GM23248 (cell line): ENCODE measurements at regions not wholly inside any gene's neighbourhood (a gene's known extent, or its start where the extent isn't known, plus 50 kb on each side); places are given as distances from the start of the nearest gene placed in this dataset.

ENCODE experiments used
- DNase-seq: peaks from one replicate; pipeline ENCODE4 v3.0.0-alpha.2; 2015
- H2AFZ ChIP-seq: fragments of 200-600 bp; sonication (generic); 2 replicates; pipeline ENCODE4 v1.6.1; 2016; ENCODE audit warnings: antibody characterized with exemption
- H3F3A ChIP-seq: fragments of 200-600 bp; sonication (generic); 2 replicates; pipeline ENCODE4 v1.6.1; 2016; ENCODE audit warnings: mild to moderate bottlenecking, antibody characterized with exemption, mixed run types; ENCODE audit not compliant: insufficient read depth
- H3K27ac ChIP-seq: fragments of 200-600 bp; sonication (generic); 2 replicates; pipeline ENCODE4 v1.5.1; 2016; ENCODE audit warnings: mild to moderate bottlenecking
- H3K27me3 ChIP-seq: fragments of 200-600 bp; sonication (generic); replicated peaks from 2 replicates; pipeline ENCODE4 v1.6.1; 2016; ENCODE audit warnings: mild to moderate bottlenecking; ENCODE audit not compliant: insufficient read depth
- H3K36me3 ChIP-seq: fragments of 200-600 bp; sonication (generic); 2 replicates; pipeline ENCODE4 v1.6.1; 2016; ENCODE audit warnings: low read depth, mild to moderate bottlenecking
- H3K4me1 ChIP-seq: fragments of 200-600 bp; sonication (generic); 2 replicates; pipeline ENCODE4 v1.6.1; 2016; ENCODE audit warnings: mild to moderate bottlenecking; ENCODE audit not compliant: insufficient read depth
- H3K4me2 ChIP-seq: fragments of 200-600 bp; sonication (generic); one replicate; pipeline ENCODE4 v1.6.1; 2016; ENCODE audit warnings: mild to moderate bottlenecking; ENCODE audit not compliant: unreplicated experiment
- H3K4me3 ChIP-seq: fragments of 200-600 bp; sonication (generic); 2 replicates; pipeline ENCODE4 v1.5.1; 2016; ENCODE audit warnings: mild to moderate bottlenecking
- H3K79me2 ChIP-seq: fragments of 200-600 bp; sonication (generic); 2 replicates; pipeline ENCODE4 v1.6.1; 2016; ENCODE audit warnings: mild to moderate bottlenecking; ENCODE audit not compliant: insufficient read depth
- H3K9ac ChIP-seq: fragments of 200-600 bp; sonication (generic); 2 replicates; pipeline ENCODE4 v1.6.1; 2016; ENCODE audit warnings: mild to moderate bottlenecking
- H3K9me2 ChIP-seq: fragments of 200-600 bp; sonication (generic); 2 replicates; pipeline ENCODE4 v1.6.1; 2016; ENCODE audit warnings: mixed run types, mild to moderate bottlenecking, moderate library complexity; ENCODE audit not compliant: insufficient read depth
- H3K9me3 ChIP-seq: fragments of 200-600 bp; sonication (generic); one replicate; pipeline ENCODE4 v1.6.1; 2017; ENCODE audit warnings: low read depth
- H4K20me1 ChIP-seq: fragments of 200-600 bp; sonication (generic); 2 replicates; pipeline ENCODE4 v1.6.0; 2016; ENCODE audit not compliant: insufficient read depth
- EZH2 ChIP-seq: fragments of 200-600 bp; sonication (generic); IDR thresholded peaks from 2 replicates; pipeline ENCODE4 v1.6.1; 2018; ENCODE audit warnings: antibody characterized with exemption, mild to moderate bottlenecking; ENCODE audit not compliant: insufficient read depth, poor library complexity, severe bottlenecking
- EZH2phosphoT487 ChIP-seq: fragments of 200-600 bp; sonication (generic); IDR thresholded peaks from 2 replicates; pipeline ENCODE4 v1.6.1; 2018; ENCODE audit warnings: antibody characterized with exemption, moderate library complexity, mild to moderate bottlenecking, low read depth; ENCODE audit not compliant: insufficient read depth
- WGBS, 2 experiments: methylation state at CpG; one replicate each; pipeline ENCODE4 v1.1.6; 2015 to 2017; ENCODE audit warnings: low lambda C conversion rate in 2 of 2, low coverage in 1 of 2; ENCODE audit errors: missing lambda C conversion rate in 2 of 2; 5-methylcytosine and 5-hydroxymethylcytosine counted together
- in situ Hi-C: fragments of 300-500 bp; cut with MboI; formaldehyde crosslinking; loops from 2 replicates; pipeline ENCODE4 v1.15.0; 2020

- no peaks in the 10 kb centered on the region for H3K4me1 ChIP-seq
- H3K27ac ChIP-seq = no peak overlapping the region
- no peaks in the 10 kb centered on the region for H3K36me3 ChIP-seq
- no peak for TF ChIP-seq EZH2phosphoT487
- no peaks in the 10 kb centered on the region for H3K79me2 ChIP-seq
- in situ Hi-C loops = no loop called here
- no peaks in the 10 kb centered on the region for H3K9me2 ChIP-seq
- no peak overlapping the region for H3K4me2 ChIP-seq
- no peaks in the 10 kb centered on the region for H4K20me1 ChIP-seq
- H3K9me3 ChIP-seq = no peaks in the 10 kb centered on the region
- H3K9ac ChIP-seq = no peak overlapping the region
- H3K4me3 ChIP-seq = no peak overlapping the region
- H3F3A ChIP-seq = no peaks in the 10 kb centered on the region
- H2AFZ ChIP-seq = no peak overlapping the region
- DNase-seq = no peak
- H3K27me3 ChIP-seq = no peaks in the 10 kb centered on the region
These were observed 1284.1 kb upstream of the GYPC start for GRCh38 chr2:125371867-125372266.

DNA sequence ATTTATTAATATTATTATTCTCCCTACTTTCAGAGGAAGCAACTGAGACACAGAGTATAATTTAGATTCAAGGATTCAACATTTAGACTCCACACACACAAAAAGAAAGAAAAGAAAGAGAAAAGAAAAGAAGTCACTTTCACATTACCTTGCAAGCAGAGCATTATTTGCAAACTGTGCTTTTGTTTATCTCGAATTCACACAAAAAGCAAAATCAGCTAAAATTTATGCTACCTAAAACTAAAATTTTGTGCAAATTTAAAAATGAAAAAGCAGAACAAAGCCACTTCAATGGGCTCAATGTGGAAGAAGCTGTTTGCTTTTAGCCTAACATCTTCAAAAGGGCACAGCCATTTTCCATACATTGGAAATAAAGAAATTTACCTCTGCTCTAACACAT lies 1282.7 kb upstream of the GYPC start:
- TF ChIP-seq EZH2 (no peak), EZH2phosphoT487 (no peak)
- no peaks in the 10 kb centered on the region for H3K9me3 ChIP-seq
- in situ Hi-C loops = no loop called here
- no peaks in the 10 kb centered on the region for H3K36me3 ChIP-seq
- no peak overlapping the region for H3K4me3 ChIP-seq
- no peaks in the 10 kb centered on the region for H3K79me2 ChIP-seq
- H3K4me1 ChIP-seq = no peaks in the 10 kb centered on the region
- no peak overlapping the region for H3K9ac ChIP-seq
- H3K27ac ChIP-seq = no peak overlapping the region
- H4K20me1 ChIP-seq = no peaks in the 10 kb centered on the region
- H3K4me2 ChIP-seq = no peak overlapping the region
- no peaks in the 10 kb centered on the region for H3K9me2 ChIP-seq
- H3F3A ChIP-seq = no peaks in the 10 kb centered on the region
- WGBS, 2 experiments = 0% methylated on average over 1 of the region's 1 CpG
- H3K27me3 ChIP-seq = no peaks in the 10 kb centered on the region
- H2AFZ ChIP-seq = no peak overlapping the region
- no peak for DNase-seq

DNA sequence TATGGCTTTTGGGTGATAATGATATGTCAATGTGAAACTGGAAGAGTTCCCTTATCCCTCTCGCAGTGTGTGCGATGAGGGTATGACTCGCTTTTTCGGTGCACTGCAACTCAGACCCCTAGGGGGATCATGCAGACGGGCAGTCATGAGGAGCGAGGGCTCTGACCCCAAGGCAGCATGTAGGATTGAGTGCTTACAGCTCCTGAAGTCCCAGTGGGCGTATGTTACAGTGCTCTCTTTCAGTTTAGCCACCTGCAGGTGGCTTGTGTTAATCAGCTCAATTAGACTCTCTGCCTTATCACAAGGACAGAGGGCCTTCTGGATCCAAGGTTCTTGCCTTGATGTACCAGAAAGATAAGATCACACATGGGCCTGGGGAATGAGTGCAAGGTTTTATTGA lies 1269.9 kb upstream of the GYPC start:
- no peaks in the 10 kb centered on the region for H3K36me3 ChIP-seq
- H3K9ac ChIP-seq = no peak overlapping the region
- no peak overlapping the region for H3K4me3 ChIP-seq
- no peaks in the 10 kb centered on the region for H3K9me3 ChIP-seq
- H3K4me1 ChIP-seq = no peaks in the 10 kb centered on the region
- TF ChIP-seq EZH2phosphoT487 = no peak
- no peak for TF ChIP-seq EZH2
- no peak overlapping the region for H3K4me2 ChIP-seq
- no peaks in the 10 kb centered on the region for H3F3A ChIP-seq
- H3K9me2 ChIP-seq = no peaks in the 10 kb centered on the region
- no peak overlapping the region for H3K27ac ChIP-seq
- no peaks in the 10 kb centered on the region for H3K79me2 ChIP-seq
- in situ Hi-C loops = no loop called here
- no peak overlapping the region for H2AFZ ChIP-seq
- H4K20me1 ChIP-seq = no peaks in the 10 kb centered on the region
- DNase-seq = no peak
- no peaks in the 10 kb centered on the region for H3K27me3 ChIP-seq
- 47 to 48% methylated on average over 7 of the region's 7 CpGs for WGBS, 2 experiments

DNA sequence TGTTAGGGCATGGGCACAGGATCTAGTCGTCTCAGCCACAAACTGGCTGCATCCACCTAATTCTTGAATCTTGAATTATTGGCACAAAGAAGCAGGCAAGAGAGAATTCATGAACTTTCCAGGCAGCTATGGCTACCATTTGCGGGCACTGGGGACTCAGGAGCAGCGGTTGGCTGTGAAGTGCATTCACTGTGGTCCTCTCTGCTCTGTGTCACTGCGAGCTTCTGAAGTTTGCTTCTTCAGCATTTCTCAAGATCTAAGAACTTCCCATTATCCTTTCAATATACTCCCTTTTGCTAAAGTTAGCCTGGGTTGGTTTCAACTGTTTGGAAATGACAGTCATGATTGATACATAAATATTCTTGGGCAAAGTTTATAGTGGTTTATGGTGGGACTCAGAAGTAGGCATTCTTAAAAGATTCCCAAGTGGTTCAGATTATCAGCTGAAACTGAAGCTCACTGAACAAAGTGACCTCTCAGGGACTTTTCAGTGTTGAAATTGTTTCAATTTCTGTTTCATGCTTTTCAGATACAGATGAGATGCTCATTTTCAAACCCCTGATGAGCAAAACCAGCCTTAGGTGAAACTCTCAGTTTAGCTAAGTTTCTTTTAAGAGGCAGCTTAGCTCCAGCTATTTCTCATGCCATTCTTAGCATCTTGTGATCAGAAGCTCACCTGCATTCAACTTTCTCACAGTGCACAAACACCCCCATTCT lies 1258.3 kb upstream of the GYPC start:
- H3K4me2 ChIP-seq = no peak overlapping the region
- no peaks in the 10 kb centered on the region for H3K9me3 ChIP-seq
- WGBS, 2 experiments = 17 to 22% methylated on average over 4 of the region's 4 CpGs
- no peak overlapping the region for H3K9ac ChIP-seq
- H3K4me3 ChIP-seq = no peak overlapping the region
- H3K27ac ChIP-seq = no peak overlapping the region
- H3K9me2 ChIP-seq = no peaks in the 10 kb centered on the region
- no peaks in the 10 kb centered on the region for H3K27me3 ChIP-seq
- H3F3A ChIP-seq = no peaks in the 10 kb centered on the region
- no peaks in the 10 kb centered on the region for H3K79me2 ChIP-seq
- TF ChIP-seq EZH2 = no peak
- TF ChIP-seq EZH2phosphoT487 = no peak
- no peaks in the 10 kb centered on the region for H4K20me1 ChIP-seq
- in situ Hi-C loops = no loop called here
- H3K4me1 ChIP-seq = no peaks in the 10 kb centered on the region
- H3K36me3 ChIP-seq = no peaks in the 10 kb centered on the region
- H2AFZ ChIP-seq = no peak overlapping the region
- DNase-seq = no peak
